H9 (cell line): ENCODE measurements at regions not wholly inside any gene's neighbourhood (a gene's known extent, or its start where the extent isn't known, plus 50 kb on each side); places are given as distances from the start of the nearest gene placed in this dataset.

Source experiments
- DNase-seq: peaks from one replicate; pipeline ENCODE4 v3.0.0-alpha.2; 2017
- H2AFZ ChIP-seq: one replicate; pipeline ENCODE4 v1.6.1; 2013; ENCODE audit warnings: mild to moderate bottlenecking, low read length, control low read depth, moderate library complexity
- H2AK5ac ChIP-seq: 2 replicates; pipeline ENCODE4 v1.6.1; 2013; ENCODE audit warnings: low read length, control low read depth, mixed read lengths; ENCODE audit not compliant: insufficient read length
- H2BK120ac ChIP-seq: one replicate; pipeline ENCODE4 v1.6.1; 2013; ENCODE audit warnings: low read depth, mild to moderate bottlenecking, low read length, control low read depth, inconsistent platforms; ENCODE audit not compliant: poor library complexity, severe bottlenecking
- H2BK12ac ChIP-seq: 2 replicates; pipeline ENCODE4 v1.6.1; 2013; ENCODE audit warnings: low read length, control low read depth, mixed read lengths, low read depth; ENCODE audit not compliant: insufficient read length
- H2BK15ac ChIP-seq: 2 replicates; pipeline ENCODE4 v1.6.1; 2013; ENCODE audit warnings: low read depth, low read length, control low read depth
- H2BK20ac ChIP-seq: one replicate; pipeline ENCODE4 v1.6.1; 2013; ENCODE audit warnings: low read depth, mild to moderate bottlenecking, low read length, control low read depth, inconsistent platforms; ENCODE audit not compliant: poor library complexity, severe bottlenecking
- H2BK5ac ChIP-seq: 2 replicates; pipeline ENCODE4 v1.6.1; 2013; ENCODE audit warnings: low read length, control low read depth, mixed read lengths; ENCODE audit not compliant: insufficient read length
- H3K14ac ChIP-seq: 2 replicates; pipeline ENCODE4 v1.6.1; 2013; ENCODE audit warnings: low read length, control low read depth; ENCODE audit not compliant: insufficient read depth
- H3K18ac ChIP-seq: 2 replicates; pipeline ENCODE4 v1.6.1; 2013; ENCODE audit warnings: low read depth, mild to moderate bottlenecking, mixed read lengths, low read length, control low read depth; ENCODE audit not compliant: insufficient read length
- H3K23ac ChIP-seq: 2 replicates; pipeline ENCODE4 v1.6.1; 2013; ENCODE audit warnings: low read length, control low read depth, mixed read lengths, low read depth; ENCODE audit not compliant: insufficient read length
- H3K23me2 ChIP-seq: 2 replicates; pipeline ENCODE4 v1.6.1; 2013; ENCODE audit warnings: low read depth, mild to moderate bottlenecking, mixed read lengths, low read length, control low read depth; ENCODE audit not compliant: insufficient read length, poor library complexity, severe bottlenecking
- H3K27ac ChIP-seq: 2 replicates; pipeline ENCODE4 v1.5.1; 2013; ENCODE audit warnings: low read length, control low read depth, mixed read lengths, low read depth; ENCODE audit not compliant: insufficient read length
- H3K27me3 ChIP-seq: 2 replicates; pipeline ENCODE4 v1.6.1; 2013; ENCODE audit warnings: low read length, control low read depth, inconsistent platforms; ENCODE audit not compliant: insufficient read depth
- H3K4ac ChIP-seq: 2 replicates; pipeline ENCODE4 v1.6.1; 2013; ENCODE audit warnings: low read depth, mild to moderate bottlenecking, control low read depth, inconsistent platforms, low read length, moderate library complexity
- H3K4me1 ChIP-seq: 2 replicates; pipeline ENCODE4 v1.6.1; 2013; ENCODE audit warnings: low read length, control low read depth, inconsistent platforms; ENCODE audit not compliant: insufficient read depth
- H3K4me2 ChIP-seq: 2 replicates; pipeline ENCODE4 v1.6.1; 2013; ENCODE audit warnings: low read length, control low read depth, mixed read lengths; ENCODE audit not compliant: insufficient read length, insufficient read depth
- H3K56ac ChIP-seq: 2 replicates; pipeline ENCODE4 v1.6.1; 2013; ENCODE audit warnings: low read depth, mild to moderate bottlenecking, mixed read lengths, low read length, control low read depth; ENCODE audit not compliant: insufficient read length
- H3K79me1 ChIP-seq: 2 replicates; pipeline ENCODE4 v1.6.1; 2013; ENCODE audit warnings: low read depth, mild to moderate bottlenecking, moderate library complexity, low read length, control low read depth, inconsistent platforms; ENCODE audit not compliant: insufficient read depth, poor library complexity, severe bottlenecking
- H3K79me2 ChIP-seq: 2 replicates; pipeline ENCODE4 v1.6.1; 2013; ENCODE audit warnings: low read length, control low read depth, inconsistent platforms; ENCODE audit not compliant: insufficient read depth
- H3K9ac ChIP-seq: 2 replicates; pipeline ENCODE4 v1.6.1; 2013; ENCODE audit warnings: low read length, control low read depth, mixed read lengths; ENCODE audit not compliant: insufficient read length; ENCODE audit errors: extremely low read depth
- H3K9me3 ChIP-seq: one replicate; pipeline ENCODE4 v1.6.1; 2013; ENCODE audit warnings: low read depth, low read length, inconsistent platforms; ENCODE audit not compliant: control insufficient read depth
- H3T11ph ChIP-seq: one replicate; pipeline ENCODE4 v1.6.1; 2013; ENCODE audit warnings: mild to moderate bottlenecking, low read length, control low read depth, inconsistent platforms
- H4K20me1 ChIP-seq: one replicate; pipeline ENCODE4 v1.6.1; 2013; ENCODE audit not compliant: control insufficient read depth, insufficient read length, insufficient read depth
- H4K5ac ChIP-seq: 2 replicates; pipeline ENCODE4 v1.6.1; 2013; ENCODE audit warnings: low read depth, mild to moderate bottlenecking, mixed read lengths, low read length, control low read depth; ENCODE audit not compliant: insufficient read length
- H4K8ac ChIP-seq: replicated peaks from 2 replicates; pipeline ENCODE4 v1.6.1; 2013; ENCODE audit warnings: low read length, control low read depth, mixed read lengths, low read depth; ENCODE audit not compliant: insufficient read length
- H4K91ac ChIP-seq: 2 replicates; pipeline ENCODE4 v1.6.1; 2013; ENCODE audit warnings: low read depth, mild to moderate bottlenecking, moderate library complexity, mixed read lengths, low read length, control low read depth; ENCODE audit not compliant: insufficient read length
- H3K27ac Mint-ChIP-seq, 3 experiments: 2 replicates in 2 of 3; 3 replicates in 1 of 3; pipeline ENCODE4 v1.8.0; 2020 to 2021; ENCODE audit warnings: mixed read lengths in 3 of 3, mild to moderate bottlenecking in 1 of 3, moderate library complexity in 1 of 3
- H3K27me3 Mint-ChIP-seq: 2 replicates; pipeline ENCODE4 v1.8.0; 2021; ENCODE audit warnings: low read depth, mild to moderate bottlenecking, moderate library complexity, mixed read lengths
- H3K36me3 Mint-ChIP-seq, 3 experiments: 2 replicates in 2 of 3; 3 replicates in 1 of 3; pipeline ENCODE4 v1.8.0; 2020 to 2021; ENCODE audit warnings: low read depth in 3 of 3, mixed read lengths in 3 of 3; ENCODE audit not compliant: insufficient read depth in 1 of 3
- H3K4me1 Mint-ChIP-seq, 2 experiments: 2 replicates each; pipeline ENCODE4 v1.8.0; 2020; ENCODE audit warnings: mixed read lengths in 2 of 2
- H3K4me3 Mint-ChIP-seq, 2 experiments: 2 replicates in 1 of 2; 3 replicates in 1 of 2; pipeline ENCODE4 v1.8.0; 2020 to 2021; ENCODE audit warnings: mild to moderate bottlenecking in 2 of 2, mixed read lengths in 2 of 2, moderate library complexity in 1 of 2
- H3K9me3 Mint-ChIP-seq, 2 experiments: 2 replicates in 1 of 2; 3 replicates in 1 of 2; pipeline ENCODE4 v1.8.0; 2020; ENCODE audit warnings: mild to moderate bottlenecking in 2 of 2, mixed read lengths in 2 of 2, moderate library complexity in 1 of 2
- WGBS: extraction: QIAGEN DNeasy Blood & Tissue Kit; methylation state at CpG from one replicate; pipeline ENCODE4 v1.1.7; 2013; ENCODE audit warnings: missing lambda C conversion rate, low lambda C conversion rate, mixed read lengths; ENCODE audit not compliant: insufficient read length; ENCODE audit errors: extremely low coverage; 5-methylcytosine and 5-hydroxymethylcytosine counted together
- TF ChIP-seq, protein P1 (sequence below): fragments of 200-600 bp; sonication (generic); conservative IDR thresholded peaks from 3 replicates; pipeline ENCODE4 v1.8.0; 2021; ENCODE audit warnings: antibody characterized with exemption, mild to moderate bottlenecking

DNA sequence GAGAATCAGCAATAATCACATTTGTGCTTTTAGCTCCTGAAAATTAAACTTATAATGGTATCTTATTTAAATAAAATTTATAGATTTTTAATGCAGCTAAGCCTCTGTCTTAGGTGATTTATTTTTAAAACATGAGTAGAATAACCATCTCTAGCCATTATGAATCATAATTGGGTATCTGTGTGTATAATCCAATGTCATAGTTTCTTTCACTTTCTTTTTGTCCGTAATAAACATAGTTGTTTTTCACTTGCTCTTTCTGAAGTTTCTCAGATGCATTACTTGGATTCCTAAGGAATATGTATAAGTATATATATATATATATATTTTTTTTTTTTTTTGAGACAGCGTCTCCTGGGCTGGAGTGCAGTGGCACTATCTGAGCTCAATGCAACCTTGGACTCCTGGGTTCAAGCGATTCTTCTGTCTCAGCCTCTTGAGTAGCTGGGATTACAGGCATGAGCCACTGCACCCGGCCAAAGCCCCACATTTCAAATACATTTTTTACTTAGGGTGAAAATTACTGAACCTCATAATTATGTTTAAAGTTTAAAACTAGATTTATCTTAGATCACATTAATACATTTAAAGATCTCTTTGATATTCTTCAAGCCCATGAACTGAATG is 377.1 kb downstream of the PRDM9 start:
- TF ChIP-seq, protein P1, sequence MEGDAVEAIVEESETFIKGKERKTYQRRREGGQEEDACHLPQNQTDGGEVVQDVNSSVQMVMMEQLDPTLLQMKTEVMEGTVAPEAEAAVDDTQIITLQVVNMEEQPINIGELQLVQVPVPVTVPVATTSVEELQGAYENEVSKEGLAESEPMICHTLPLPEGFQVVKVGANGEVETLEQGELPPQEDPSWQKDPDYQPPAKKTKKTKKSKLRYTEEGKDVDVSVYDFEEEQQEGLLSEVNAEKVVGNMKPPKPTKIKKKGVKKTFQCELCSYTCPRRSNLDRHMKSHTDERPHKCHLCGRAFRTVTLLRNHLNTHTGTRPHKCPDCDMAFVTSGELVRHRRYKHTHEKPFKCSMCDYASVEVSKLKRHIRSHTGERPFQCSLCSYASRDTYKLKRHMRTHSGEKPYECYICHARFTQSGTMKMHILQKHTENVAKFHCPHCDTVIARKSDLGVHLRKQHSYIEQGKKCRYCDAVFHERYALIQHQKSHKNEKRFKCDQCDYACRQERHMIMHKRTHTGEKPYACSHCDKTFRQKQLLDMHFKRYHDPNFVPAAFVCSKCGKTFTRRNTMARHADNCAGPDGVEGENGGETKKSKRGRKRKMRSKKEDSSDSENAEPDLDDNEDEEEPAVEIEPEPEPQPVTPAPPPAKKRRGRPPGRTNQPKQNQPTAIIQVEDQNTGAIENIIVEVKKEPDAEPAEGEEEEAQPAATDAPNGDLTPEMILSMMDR, result no peak

More for the DNA sequence above, 377.1 kb downstream of the PRDM9 start:
- no peak overlapping the region for H2AFZ ChIP-seq
- H3K14ac ChIP-seq, result no peak overlapping the region
- H3K18ac ChIP-seq, result no peak overlapping the region
- H3K4me3 Mint-ChIP-seq, result no peak overlapping the region
- no CpG with 5 or more reads among the region's 4 CpGs for WGBS
- no peak for DNase-seq
- no peak overlapping the region for H3K56ac ChIP-seq
- no peak overlapping the region for H4K91ac ChIP-seq
- no peak overlapping the region for H3K23ac ChIP-seq
- H3K23me2 ChIP-seq, result no peaks in the 10 kb centered on the region
- no peak overlapping the region for H3K4me2 ChIP-seq
- H3K4me1 ChIP-seq, result no peaks in the 10 kb centered on the region
- H3K27me3 ChIP-seq, result no peaks in the 10 kb centered on the region
- H3K27ac Mint-ChIP-seq, result no peak overlapping the region
- H3K27ac ChIP-seq, result no peak overlapping the region
- H3K9me3 Mint-ChIP-seq, result peaks cover 2 to 3% of the 10 kb centered on the region in 2 experiments; a peak in 2 of 5 replicates
- peaks cover 2 to 4% (median 2%) of the 10 kb centered on the region in 3 experiments; a peak in 4 of 7 replicates for H3K36me3 Mint-ChIP-seq
- H4K5ac ChIP-seq, result no peak overlapping the region
- no peak overlapping the region for H3K4ac ChIP-seq
- no peak overlapping the region for H3K9ac ChIP-seq
- H4K20me1 ChIP-seq, result no peaks in the 10 kb centered on the region
- no peaks in the 10 kb centered on the region for H3K79me2 ChIP-seq
- no peak overlapping the region for H4K8ac ChIP-seq
- no peak overlapping the region for H2BK15ac ChIP-seq
- H2BK120ac ChIP-seq, result no peak overlapping the region
- H3K79me1 ChIP-seq, result no peaks in the 10 kb centered on the region
- H3T11ph ChIP-seq, result no peak overlapping the region
- H2BK12ac ChIP-seq, result no peak overlapping the region
- no peaks in the 10 kb centered on the region for H3K4me1 Mint-ChIP-seq
- no peaks in the 10 kb centered on the region for H3K9me3 ChIP-seq
- H2BK20ac ChIP-seq, result no peak overlapping the region
- no peak overlapping the region for H2BK5ac ChIP-seq
- no peaks in the 10 kb centered on the region for H3K27me3 Mint-ChIP-seq
- H2AK5ac ChIP-seq, result no peak overlapping the region
